ENCODE measurements at regions not wholly inside any gene's neighbourhood (a gene's known extent, or its start where the extent isn't known, plus 50 kb on each side); places are given as distances from the start of the nearest gene placed in this dataset.

GRCh38 chr9:10674586-10674985 lies 61.8 kb upstream of the PTPRD start:
- Histone ChIP-seq H3K9ac (ENCODE audit: low read length in 5 of 5) (no peak overlapping the region), H3K9me3 (ENCODE audit: control insufficient read depth in 5 of 5, low read length in 5 of 5) (peaks cover 0 to 16% (median 3%) of the 10 kb centered on the region in 5 donors), H3K27ac (ENCODE audit: low read depth, low read length) (no peak overlapping the region), H3K4me3 (ENCODE audit: low read depth in 1 of 5, low read length in 5 of 5) (no peak overlapping the region), H3K4me1 (ENCODE audit: control insufficient read depth in 5 of 5, insufficient read depth in 5 of 5, low read length in 5 of 5) (no peaks in the 10 kb centered on the region), H3K36me3 (ENCODE audit: control insufficient read depth in 5 of 5, insufficient read depth in 5 of 5, low read length in 5 of 5) (no peaks in the 10 kb centered on the region), H3K27me3 (ENCODE audit: control insufficient read depth in 5 of 5, insufficient read depth in 4 of 5, low read length in 5 of 5) (no peaks in the 10 kb centered on the region)

GRCh38 chr9:10678010-10678409 lies 65.2 kb upstream of the PTPRD start:
- no peak overlapping the region for H3K4me3 ChIP-seq (ENCODE audit: low read depth in 1 of 5, low read length in 5 of 5)
- H3K4me1 ChIP-seq (ENCODE audit: control insufficient read depth in 5 of 5, insufficient read depth in 5 of 5, low read length in 5 of 5): no peaks in the 10 kb centered on the region
- no peak overlapping the region for H3K9ac ChIP-seq (ENCODE audit: low read length in 5 of 5)
- H3K27ac ChIP-seq (ENCODE audit: low read depth, low read length): no peak overlapping the region
- no peaks in the 10 kb centered on the region for H3K36me3 ChIP-seq (ENCODE audit: control insufficient read depth in 5 of 5, insufficient read depth in 5 of 5, low read length in 5 of 5)
- H3K9me3 ChIP-seq (ENCODE audit: control insufficient read depth in 5 of 5, low read length in 5 of 5): peaks cover 0 to 17% (median 3%) of the 10 kb centered on the region in 5 donors
- no peaks in the 10 kb centered on the region for H3K27me3 ChIP-seq (ENCODE audit: control insufficient read depth in 5 of 5, insufficient read depth in 4 of 5, low read length in 5 of 5)

GRCh38 chr9:10678790-10679189 lies 66.0 kb upstream of the PTPRD start:
- no peaks in the 10 kb centered on the region for H3K27me3 ChIP-seq (ENCODE audit: control insufficient read depth in 5 of 5, insufficient read depth in 4 of 5, low read length in 5 of 5)
- no peak overlapping the region for H3K9ac ChIP-seq (ENCODE audit: low read length in 5 of 5)
- no peaks in the 10 kb centered on the region for H3K36me3 ChIP-seq (ENCODE audit: control insufficient read depth in 5 of 5, insufficient read depth in 5 of 5, low read length in 5 of 5)
- H3K27ac ChIP-seq (ENCODE audit: low read depth, low read length): no peak overlapping the region
- H3K4me3 ChIP-seq (ENCODE audit: low read depth in 1 of 5, low read length in 5 of 5): no peak overlapping the region
- peaks cover 0 to 12% (median 3%) of the 10 kb centered on the region in 5 donors for H3K9me3 ChIP-seq (ENCODE audit: control insufficient read depth in 5 of 5, low read length in 5 of 5)
- no peaks in the 10 kb centered on the region for H3K4me1 ChIP-seq (ENCODE audit: control insufficient read depth in 5 of 5, insufficient read depth in 5 of 5, low read length in 5 of 5)

DNA sequence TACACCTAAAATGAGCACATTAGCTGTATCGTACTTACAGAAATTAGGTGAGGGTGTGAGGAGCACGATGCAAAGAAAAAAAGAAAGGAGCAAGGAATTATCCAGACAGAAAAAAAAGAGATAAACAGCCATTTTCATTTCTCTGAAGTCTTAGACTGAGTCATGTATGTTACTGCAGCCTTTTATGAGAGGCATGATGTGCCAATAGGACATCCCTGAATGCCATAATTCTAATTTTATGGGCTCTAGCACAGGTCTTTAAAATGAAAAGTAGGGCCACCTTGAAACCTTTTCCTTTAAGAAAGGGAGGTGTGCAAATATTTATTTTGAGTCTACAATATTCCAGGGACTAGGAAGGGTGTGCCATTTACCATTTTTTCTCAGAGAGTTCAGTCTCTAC lies 74.1 kb upstream of the PTPRD start:
- Histone ChIP-seq H3K36me3 (ENCODE audit: control insufficient read depth in 5 of 5, insufficient read depth in 5 of 5, low read length in 5 of 5) (no peaks in the 10 kb centered on the region), H3K9ac (ENCODE audit: low read length in 5 of 5) (no peak overlapping the region), H3K27ac (ENCODE audit: low read depth, low read length) (no peak overlapping the region), H3K9me3 (ENCODE audit: control insufficient read depth in 5 of 5, low read length in 5 of 5) (peaks cover 0 to 2% (median 0%) of the 10 kb centered on the region in 5 donors), H3K4me1 (ENCODE audit: control insufficient read depth in 5 of 5, insufficient read depth in 5 of 5, low read length in 5 of 5) (no peaks in the 10 kb centered on the region), H3K27me3 (ENCODE audit: control insufficient read depth in 5 of 5, insufficient read depth in 4 of 5, low read length in 5 of 5) (no peaks in the 10 kb centered on the region), H3K4me3 (ENCODE audit: low read depth in 1 of 5, low read length in 5 of 5) (no peak overlapping the region)

DNA sequence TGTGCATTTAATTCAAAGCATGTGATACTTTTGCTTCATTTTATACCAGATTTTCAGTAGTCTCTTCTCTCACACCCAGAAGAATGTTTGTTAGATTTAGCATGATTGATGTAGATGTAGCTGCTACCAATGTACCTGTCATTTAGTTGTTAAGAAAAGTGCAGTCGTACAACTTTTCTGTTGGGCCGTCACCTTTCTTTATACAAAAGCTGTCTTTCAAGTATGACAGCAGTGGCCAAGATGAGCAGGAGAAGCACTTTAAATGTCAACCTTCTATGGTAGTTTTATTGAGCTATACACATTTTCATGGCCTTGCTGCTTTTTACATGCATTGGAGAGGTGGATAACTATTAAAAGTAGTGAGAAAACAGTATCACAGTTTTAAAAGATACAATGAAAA lies 77.7 kb upstream of the PTPRD start:
- peaks cover 0 to 4% (median 0%) of the 10 kb centered on the region in 5 donors for H3K9me3 ChIP-seq (ENCODE audit: control insufficient read depth in 5 of 5, low read length in 5 of 5)
- H3K27ac ChIP-seq (ENCODE audit: low read depth, low read length): no peak overlapping the region
- H3K9ac ChIP-seq (ENCODE audit: low read length in 5 of 5): no peak overlapping the region

DNA sequence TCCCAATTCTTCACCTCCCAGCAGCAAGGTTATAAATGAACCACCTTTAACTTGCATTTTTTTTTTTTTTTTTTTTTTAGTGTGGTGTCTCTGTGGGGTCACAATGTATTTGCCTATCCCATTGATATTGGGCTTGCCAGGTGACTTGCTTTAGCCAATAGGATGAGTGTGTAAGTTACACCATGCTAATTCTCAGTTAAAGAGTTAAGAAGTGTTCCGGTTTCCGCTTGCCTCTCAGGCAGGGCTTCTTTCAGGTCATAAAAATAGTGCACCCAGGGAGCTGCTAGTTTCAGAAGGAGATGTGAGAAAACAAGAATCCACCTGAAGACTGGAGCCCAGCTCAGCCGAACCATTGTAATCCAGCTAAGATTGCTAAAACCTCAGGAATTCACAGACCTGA lies 84.2 kb upstream of the PTPRD start:
- no peak overlapping the region for H3K4me3 ChIP-seq (ENCODE audit: low read depth in 1 of 5, low read length in 5 of 5)
- H3K27ac ChIP-seq (ENCODE audit: low read depth, low read length): no peak overlapping the region
- no peaks in the 10 kb centered on the region for H3K4me1 ChIP-seq (ENCODE audit: control insufficient read depth in 5 of 5, insufficient read depth in 5 of 5, low read length in 5 of 5)
- peaks cover 0 to 4% (median 0%) of the 10 kb centered on the region in 5 donors for H3K9me3 ChIP-seq (ENCODE audit: control insufficient read depth in 5 of 5, low read length in 5 of 5)
- H3K36me3 ChIP-seq (ENCODE audit: control insufficient read depth in 5 of 5, insufficient read depth in 5 of 5, low read length in 5 of 5): no peaks in the 10 kb centered on the region
- no peaks in the 10 kb centered on the region for H3K27me3 ChIP-seq (ENCODE audit: control insufficient read depth in 5 of 5, insufficient read depth in 4 of 5, low read length in 5 of 5)
- H3K9ac ChIP-seq (ENCODE audit: low read length in 5 of 5): no peak overlapping the region

More for the DNA sequence above, 77.7 kb upstream of the PTPRD start:
- H3K36me3 ChIP-seq (ENCODE audit: control insufficient read depth in 5 of 5, insufficient read depth in 5 of 5, low read length in 5 of 5): no peaks in the 10 kb centered on the region
- H3K4me1 ChIP-seq (ENCODE audit: control insufficient read depth in 5 of 5, insufficient read depth in 5 of 5, low read length in 5 of 5): no peaks in the 10 kb centered on the region
- H3K27me3 ChIP-seq (ENCODE audit: control insufficient read depth in 5 of 5, insufficient read depth in 4 of 5, low read length in 5 of 5): no peaks in the 10 kb centered on the region
- no peak overlapping the region for H3K4me3 ChIP-seq (ENCODE audit: low read depth in 1 of 5, low read length in 5 of 5)

- Histone ChIP-seq H3K4me3 (ENCODE audit: low read depth in 1 of 5, low read length in 5 of 5) (no peak overlapping the region), H3K4me1 (ENCODE audit: control insufficient read depth in 5 of 5, insufficient read depth in 5 of 5, low read length in 5 of 5) (no peaks in the 10 kb centered on the region), H3K36me3 (ENCODE audit: control insufficient read depth in 5 of 5, insufficient read depth in 5 of 5, low read length in 5 of 5) (no peaks in the 10 kb centered on the region), H3K9me3 (ENCODE audit: control insufficient read depth in 5 of 5, low read length in 5 of 5) (no peaks in the 10 kb centered on the region), H3K27me3 (ENCODE audit: control insufficient read depth in 5 of 5, insufficient read depth in 4 of 5, low read length in 5 of 5) (no peaks in the 10 kb centered on the region), H3K9ac (ENCODE audit: low read length in 5 of 5) (no peak overlapping the region), H3K27ac (ENCODE audit: low read depth, low read length) (no peak overlapping the region)
Measured at GRCh38 chr9:10700291-10700690, 87.5 kb upstream of the PTPRD start.

- Histone ChIP-seq H3K9me3 (ENCODE audit: control insufficient read depth in 5 of 5, low read length in 5 of 5) (no peaks in the 10 kb centered on the region), H3K9ac (ENCODE audit: low read length in 5 of 5) (no peak overlapping the region), H3K36me3 (ENCODE audit: control insufficient read depth in 5 of 5, insufficient read depth in 5 of 5, low read length in 5 of 5) (no peaks in the 10 kb centered on the region), H3K27me3 (ENCODE audit: control insufficient read depth in 5 of 5, insufficient read depth in 4 of 5, low read length in 5 of 5) (no peaks in the 10 kb centered on the region), H3K27ac (ENCODE audit: low read depth, low read length) (no peak overlapping the region), H3K4me1 (ENCODE audit: control insufficient read depth in 5 of 5, insufficient read depth in 5 of 5, low read length in 5 of 5) (no peaks in the 10 kb centered on the region), H3K4me3 (ENCODE audit: low read depth in 1 of 5, low read length in 5 of 5) (no peak overlapping the region)
Measured at GRCh38 chr9:10700915-10701314, 88.1 kb upstream of the PTPRD start.

DNA sequence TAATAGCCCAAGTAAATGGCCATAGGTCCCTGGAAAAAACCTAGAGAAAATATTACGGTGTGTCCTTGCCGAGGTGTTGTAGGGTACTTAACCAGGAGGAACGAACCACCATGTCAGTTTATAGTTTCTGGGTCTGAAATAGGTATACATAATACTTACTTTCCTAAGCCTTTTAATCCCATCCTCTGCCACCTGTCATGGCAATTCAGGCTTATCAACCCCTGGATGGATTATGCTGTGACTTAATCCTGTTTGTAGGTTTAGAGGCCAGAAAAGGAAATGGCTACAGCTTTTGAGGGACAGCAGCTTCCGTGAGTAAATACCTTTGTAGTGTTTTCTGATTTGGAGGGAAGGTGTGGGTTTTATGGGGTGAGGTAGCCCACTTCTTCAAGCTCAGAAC lies 89.1 kb upstream of the PTPRD start:
- Histone ChIP-seq H3K27me3 (ENCODE audit: control insufficient read depth in 5 of 5, insufficient read depth in 4 of 5, low read length in 5 of 5) (no peaks in the 10 kb centered on the region), H3K36me3 (ENCODE audit: control insufficient read depth in 5 of 5, insufficient read depth in 5 of 5, low read length in 5 of 5) (no peaks in the 10 kb centered on the region), H3K4me3 (ENCODE audit: low read depth in 1 of 5, low read length in 5 of 5) (no peak overlapping the region), H3K9me3 (ENCODE audit: control insufficient read depth in 5 of 5, low read length in 5 of 5) (no peaks in the 10 kb centered on the region), H3K4me1 (ENCODE audit: control insufficient read depth in 5 of 5, insufficient read depth in 5 of 5, low read length in 5 of 5) (no peaks in the 10 kb centered on the region), H3K9ac (ENCODE audit: low read length in 5 of 5) (no peak overlapping the region), H3K27ac (ENCODE audit: low read depth, low read length) (no peak overlapping the region)

DNA sequence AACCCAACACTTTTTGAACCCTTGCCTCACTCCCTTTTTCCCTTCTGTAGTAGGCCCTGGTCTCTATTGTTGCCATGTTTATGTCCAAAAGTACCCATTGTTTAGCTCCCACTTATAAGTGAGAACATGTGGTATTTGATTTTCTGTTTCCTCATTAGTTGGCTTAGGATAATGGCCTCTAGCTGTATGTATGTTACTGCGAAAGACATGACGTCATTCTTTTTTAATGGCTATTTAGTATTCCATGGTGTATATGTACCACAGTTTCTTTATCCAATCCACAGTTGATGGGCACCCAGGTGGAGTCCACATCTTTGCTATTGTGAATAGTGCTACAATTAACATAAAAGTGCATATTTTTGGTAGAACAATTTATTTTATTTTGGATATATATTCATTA lies 90.3 kb upstream of the PTPRD start:
- Histone ChIP-seq H3K27me3 (ENCODE audit: control insufficient read depth in 5 of 5, insufficient read depth in 4 of 5, low read length in 5 of 5) (no peaks in the 10 kb centered on the region), H3K4me1 (ENCODE audit: control insufficient read depth in 5 of 5, insufficient read depth in 5 of 5, low read length in 5 of 5) (no peaks in the 10 kb centered on the region), H3K27ac (ENCODE audit: low read depth, low read length) (no peak overlapping the region), H3K36me3 (ENCODE audit: control insufficient read depth in 5 of 5, insufficient read depth in 5 of 5, low read length in 5 of 5) (no peaks in the 10 kb centered on the region), H3K9ac (ENCODE audit: low read length in 5 of 5) (no peak overlapping the region), H3K9me3 (ENCODE audit: control insufficient read depth in 5 of 5, low read length in 5 of 5) (no peaks in the 10 kb centered on the region), H3K4me3 (ENCODE audit: low read depth in 1 of 5, low read length in 5 of 5) (no peak overlapping the region)

DNA sequence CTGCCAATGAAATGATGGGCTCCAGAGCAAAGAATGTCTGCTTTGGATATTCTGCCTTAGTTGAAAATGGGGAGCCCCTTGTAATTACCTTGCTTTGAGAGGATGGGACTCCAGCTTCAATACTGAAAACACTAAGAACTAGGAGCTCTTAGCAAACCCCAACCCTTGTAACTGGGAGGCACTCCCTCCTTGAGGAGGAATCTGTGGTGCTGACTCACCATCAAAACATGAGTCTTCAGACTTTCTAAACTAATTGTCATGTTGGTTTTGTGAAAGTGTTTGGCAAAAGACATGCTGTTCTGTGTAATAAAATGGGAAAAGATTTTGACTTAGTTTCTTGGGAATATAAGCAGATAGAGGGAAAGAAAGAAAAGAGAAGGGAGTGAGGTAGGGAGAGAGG lies 91.9 kb upstream of the PTPRD start:
- no peak overlapping the region for H3K27ac ChIP-seq (ENCODE audit: low read depth, low read length)

More for the DNA sequence above, 91.9 kb upstream of the PTPRD start:
- Histone ChIP-seq H3K9ac (ENCODE audit: low read length in 5 of 5) (no peak overlapping the region), H3K4me3 (ENCODE audit: low read depth in 1 of 5, low read length in 5 of 5) (no peak overlapping the region), H3K36me3 (ENCODE audit: control insufficient read depth in 5 of 5, insufficient read depth in 5 of 5, low read length in 5 of 5) (no peaks in the 10 kb centered on the region), H3K9me3 (ENCODE audit: control insufficient read depth in 5 of 5, low read length in 5 of 5) (no peaks in the 10 kb centered on the region), H3K4me1 (ENCODE audit: control insufficient read depth in 5 of 5, insufficient read depth in 5 of 5, low read length in 5 of 5) (no peaks in the 10 kb centered on the region), H3K27me3 (ENCODE audit: control insufficient read depth in 5 of 5, insufficient read depth in 4 of 5, low read length in 5 of 5) (no peaks in the 10 kb centered on the region)

Measured in subcutaneous abdominal adipose tissue (tissue), 5 donors.